MM.1S (cell line): ENCODE measurements at regions not wholly inside any gene's neighbourhood (a gene's known extent, or its start where the extent isn't known, plus 50 kb on each side); places are given as distances from the start of the nearest gene placed in this dataset.

ENCODE experiments used
- DNase-seq: peaks from one replicate; pipeline ENCODE4 v3.0.0-alpha.2; 2015
- H2AFZ ChIP-seq: fragments of 300-600 bp; sonication (generic); 2 replicates; pipeline ENCODE4 v1.6.0; 2016; ENCODE audit warnings: antibody characterized with exemption, low read length
- H3F3A ChIP-seq: fragments of 300-600 bp; sonication (generic); 2 replicates; pipeline ENCODE4 v1.6.1; 2016; ENCODE audit warnings: mild to moderate bottlenecking, antibody characterized with exemption, low read length, moderate library complexity, mixed read lengths; ENCODE audit not compliant: insufficient read depth
- H3K27ac ChIP-seq: fragments of 300-600 bp; sonication (generic); 2 replicates; pipeline ENCODE4 v1.5.1; 2016; ENCODE audit warnings: mild to moderate bottlenecking, low read length
- H3K27me3 ChIP-seq: fragments of 300-600 bp; sonication (generic); replicated peaks from 2 replicates; pipeline ENCODE4 v1.6.0; 2016; ENCODE audit warnings: low read length; ENCODE audit not compliant: insufficient read depth
- H3K36me3 ChIP-seq: fragments of 300-600 bp; sonication (generic); replicated peaks from 2 replicates; pipeline ENCODE4 v1.6.1; 2016; ENCODE audit warnings: mild to moderate bottlenecking, low read length, mixed read lengths; ENCODE audit not compliant: insufficient read depth
- H3K4me1 ChIP-seq: fragments of 300-600 bp; sonication (generic); 2 replicates; pipeline ENCODE4 v1.6.1; 2016; ENCODE audit warnings: low read length, mixed read lengths
- H3K4me2 ChIP-seq: fragments of 300-600 bp; sonication (generic); 2 replicates; pipeline ENCODE4 v1.6.0; 2016; ENCODE audit warnings: low read depth, low read length
- H3K4me3 ChIP-seq: fragments of 300-600 bp; sonication (generic); 2 replicates; pipeline ENCODE4 v1.5.1; 2016; ENCODE audit warnings: low read length, mixed read lengths
- H3K79me2 ChIP-seq: fragments of 300-600 bp; sonication (generic); 2 replicates; pipeline ENCODE4 v1.6.1; 2016; ENCODE audit warnings: mixed run types, low read length, mixed read lengths
- H3K9ac ChIP-seq: fragments of 300-600 bp; sonication (generic); 2 replicates; pipeline ENCODE4 v1.6.1; 2016; ENCODE audit warnings: low read length, mixed read lengths
- H3K9me2 ChIP-seq: fragments of 300-600 bp; sonication (generic); replicated peaks from 2 replicates; pipeline ENCODE4 v1.6.1; 2016; ENCODE audit warnings: mild to moderate bottlenecking, low read length, mixed read lengths; ENCODE audit not compliant: insufficient read depth
- H3K9me3 ChIP-seq: fragments of 300-600 bp; sonication (generic); replicated peaks from 2 replicates; pipeline ENCODE4 v1.6.1; 2016; ENCODE audit warnings: mild to moderate bottlenecking, low read length, mixed read lengths; ENCODE audit not compliant: insufficient read depth
- H4K20me1 ChIP-seq: fragments of 300-600 bp; sonication (generic); 2 replicates; pipeline ENCODE4 v1.6.1; 2016; ENCODE audit warnings: mild to moderate bottlenecking, low read length, moderate library complexity, mixed read lengths; ENCODE audit not compliant: insufficient read depth
- EZH2 ChIP-seq: fragments of 300-600 bp; sonication (generic); optimal IDR thresholded peaks from 2 replicates; pipeline ENCODE3; 2017; ENCODE audit warnings: low read depth, mild to moderate bottlenecking, antibody characterized with exemption, low read length, mixed read lengths
- EZH2phosphoT487 ChIP-seq: fragments of 300-600 bp; sonication (generic); IDR thresholded peaks from 2 replicates; pipeline ENCODE4 v1.6.1; 2018; ENCODE audit warnings: antibody characterized with exemption, low read length
- TF ChIP-seq, protein P1 (sequence below): fragments of 300-600 bp; sonication (generic); IDR thresholded peaks from 2 replicates; pipeline ENCODE4 v1.5.1; 2016; ENCODE audit warnings: antibody characterized with exemption, low read length, mixed read lengths

DNA sequence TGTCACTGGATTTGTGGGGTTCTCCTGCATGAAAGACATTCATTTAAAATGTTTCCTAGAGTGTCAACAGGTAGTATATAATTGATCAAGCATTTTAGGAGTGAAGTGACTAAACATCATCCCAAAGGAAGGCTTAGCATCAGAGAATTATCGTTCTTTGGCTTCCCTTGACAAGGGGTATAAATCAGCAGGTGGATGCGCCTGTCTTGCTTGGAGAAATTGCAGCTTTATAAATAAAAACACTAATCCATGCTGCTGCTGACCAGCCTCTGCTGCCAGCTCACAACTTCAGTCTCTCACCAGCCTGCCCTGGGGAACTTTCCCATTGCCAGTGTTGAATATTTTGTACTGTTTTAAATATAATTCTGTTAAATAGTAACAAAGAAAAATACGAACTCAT lies 1184.7 kb upstream of the TENM4 start:
- Histone ChIP-seq H3K9me2 (no peaks in the 10 kb centered on the region), H3K27ac (no peak overlapping the region), H3K4me3 (no peak overlapping the region), H3K36me3 (no peaks in the 10 kb centered on the region), H3K27me3 (no peaks in the 10 kb centered on the region), H4K20me1 (no peaks in the 10 kb centered on the region), H3K4me1 (no peaks in the 10 kb centered on the region), H3F3A (no peaks in the 10 kb centered on the region), H3K79me2 (no peaks in the 10 kb centered on the region), H3K9me3 (no peaks in the 10 kb centered on the region), H3K9ac (no peak overlapping the region), H2AFZ (no peak overlapping the region), H3K4me2 (no peak overlapping the region)
- no peak for DNase-seq
- TF ChIP-seq, protein P1, sequence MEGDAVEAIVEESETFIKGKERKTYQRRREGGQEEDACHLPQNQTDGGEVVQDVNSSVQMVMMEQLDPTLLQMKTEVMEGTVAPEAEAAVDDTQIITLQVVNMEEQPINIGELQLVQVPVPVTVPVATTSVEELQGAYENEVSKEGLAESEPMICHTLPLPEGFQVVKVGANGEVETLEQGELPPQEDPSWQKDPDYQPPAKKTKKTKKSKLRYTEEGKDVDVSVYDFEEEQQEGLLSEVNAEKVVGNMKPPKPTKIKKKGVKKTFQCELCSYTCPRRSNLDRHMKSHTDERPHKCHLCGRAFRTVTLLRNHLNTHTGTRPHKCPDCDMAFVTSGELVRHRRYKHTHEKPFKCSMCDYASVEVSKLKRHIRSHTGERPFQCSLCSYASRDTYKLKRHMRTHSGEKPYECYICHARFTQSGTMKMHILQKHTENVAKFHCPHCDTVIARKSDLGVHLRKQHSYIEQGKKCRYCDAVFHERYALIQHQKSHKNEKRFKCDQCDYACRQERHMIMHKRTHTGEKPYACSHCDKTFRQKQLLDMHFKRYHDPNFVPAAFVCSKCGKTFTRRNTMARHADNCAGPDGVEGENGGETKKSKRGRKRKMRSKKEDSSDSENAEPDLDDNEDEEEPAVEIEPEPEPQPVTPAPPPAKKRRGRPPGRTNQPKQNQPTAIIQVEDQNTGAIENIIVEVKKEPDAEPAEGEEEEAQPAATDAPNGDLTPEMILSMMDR = no peak
- TF ChIP-seq EZH2 = no peak

DNA sequence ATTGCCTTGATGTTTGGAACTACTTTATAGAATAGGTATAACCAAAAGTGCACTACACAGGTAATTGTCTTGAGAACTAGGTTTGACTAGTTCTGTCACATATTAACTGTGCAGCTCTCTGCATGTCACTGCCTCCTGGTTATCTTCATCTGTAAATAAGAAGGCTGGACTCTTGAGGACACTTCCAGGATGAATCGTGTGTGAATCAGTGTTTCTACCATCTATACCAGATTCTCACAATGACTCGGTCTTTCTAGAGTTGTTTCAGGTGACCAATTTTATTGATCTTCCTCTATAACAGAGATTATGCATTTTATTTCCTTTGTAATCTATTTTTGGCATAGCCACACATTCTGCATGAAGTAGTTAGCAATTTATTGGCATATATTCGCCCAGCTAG lies 1181.0 kb upstream of the TENM4 start:
- H3K4me1 ChIP-seq = no peaks in the 10 kb centered on the region
- H3K27me3 ChIP-seq = no peaks in the 10 kb centered on the region
- DNase-seq = no peak
- no peak overlapping the region for H3K4me3 ChIP-seq
- H3K9me3 ChIP-seq = no peaks in the 10 kb centered on the region
- H4K20me1 ChIP-seq = no peaks in the 10 kb centered on the region
- no peaks in the 10 kb centered on the region for H3K79me2 ChIP-seq
- no peaks in the 10 kb centered on the region for H3K36me3 ChIP-seq
- no peaks in the 10 kb centered on the region for H3K9me2 ChIP-seq
- no peaks in the 10 kb centered on the region for H3F3A ChIP-seq
- no peak for TF ChIP-seq EZH2
- TF ChIP-seq, protein P1 = no peak
- TF ChIP-seq EZH2phosphoT487 = no peak
- no peak overlapping the region for H3K27ac ChIP-seq
- H3K4me2 ChIP-seq = no peak overlapping the region
- H3K9ac ChIP-seq = no peak overlapping the region
- no peak overlapping the region for H2AFZ ChIP-seq

DNA sequence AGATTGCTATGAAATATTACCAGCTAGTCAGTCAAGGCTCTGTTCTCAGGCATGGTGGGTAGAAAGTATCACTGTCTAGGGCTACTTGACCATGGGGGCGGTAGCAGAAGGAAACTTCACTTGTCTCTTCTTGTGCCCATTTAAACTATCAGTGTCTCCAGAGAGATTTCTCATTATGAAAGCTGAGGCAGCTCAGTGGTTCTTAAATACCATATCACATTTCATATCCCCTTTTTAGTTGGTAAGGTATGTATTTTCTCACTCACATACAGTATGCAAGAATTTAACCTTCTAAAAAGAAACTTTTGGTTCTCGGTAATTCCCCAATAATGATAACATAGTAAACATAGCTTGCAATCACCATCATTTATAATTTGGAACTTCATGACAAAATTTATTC lies 1180.0 kb upstream of the TENM4 start:
- Histone ChIP-seq H3K9me3 (no peaks in the 10 kb centered on the region), H3K79me2 (no peaks in the 10 kb centered on the region), H3K4me3 (no peak overlapping the region), H3K27me3 (no peaks in the 10 kb centered on the region), H3K27ac (no peak overlapping the region), H3K9me2 (no peaks in the 10 kb centered on the region), H3K36me3 (no peaks in the 10 kb centered on the region), H3F3A (no peaks in the 10 kb centered on the region), H3K4me2 (no peak overlapping the region), H3K4me1 (no peaks in the 10 kb centered on the region), H3K9ac (no peak overlapping the region), H2AFZ (no peak overlapping the region), H4K20me1 (no peaks in the 10 kb centered on the region)
- TF ChIP-seq EZH2 (no peak), EZH2phosphoT487 (no peak)
- TF ChIP-seq, protein P1 = no peak
- no peak for DNase-seq
